HG03342 (cell line): ENCODE measurements at regions not wholly inside any gene's neighbourhood (a gene's known extent, or its start where the extent isn't known, plus 50 kb on each side); places are given as distances from the start of the nearest gene placed in this dataset.
"Not testable (repeated sequence)": the region's sequence is repeated elsewhere in the genome, so short reads cannot be mapped to it uniquely, and the experiment has no call there.

Experiments
- ATAC-seq: cut with Tn5 transposase; IDR thresholded peaks from one replicate; pipeline ENCODE4 v1.9.1; 2021; ENCODE audit warnings: mild to moderate bottlenecking, moderate library complexity; ENCODE audit not compliant: unreplicated experiment

GRCh38 chr6:113067612-113068275 lies 720.6 kb downstream of the RFPL4B start:
- no peak for ATAC-seq

- no peak for ATAC-seq
These were observed 721.4 kb downstream of the RFPL4B start for GRCh38 chr6:113068570-113068969.

- not testable (repeated sequence) for ATAC-seq
These were observed 723.6 kb downstream of the RFPL4B start for GRCh38 chr6:113070681-113071080.

GRCh38 chr6:113073611-113074191 lies 726.6 kb downstream of the RFPL4B start:
- ATAC-seq = no peak

- ATAC-seq = no peak
These were observed 729.0 kb downstream of the RFPL4B start for GRCh38 chr6:113076116-113076515.

GRCh38 chr6:113076816-113077215 lies 729.7 kb downstream of the RFPL4B start:
- ATAC-seq = no peak

GRCh38 chr6:113077794-113078193 lies 730.7 kb downstream of the RFPL4B start:
- ATAC-seq = no peak

GRCh38 chr6:113078791-113079190 lies 731.7 kb downstream of the RFPL4B start:
- ATAC-seq = no peak

GRCh38 chr6:113082745-113083144 lies 735.6 kb downstream of the RFPL4B start:
- ATAC-seq = no peak

GRCh38 chr6:113083947-113084346 lies 736.8 kb downstream of the RFPL4B start:
- no peak for ATAC-seq

GRCh38 chr6:113089056-113089455 lies 741.9 kb downstream of the RFPL4B start:
- ATAC-seq = no peak

- ATAC-seq = no peak
These were observed 745.7 kb downstream of the RFPL4B start for GRCh38 chr6:113092795-113093194.

- ATAC-seq = no peak
These were observed 747.6 kb downstream of the RFPL4B start for GRCh38 chr6:113094779-113095178.

GRCh38 chr6:113095841-113096240 lies 748.7 kb downstream of the RFPL4B start:
- no peak for ATAC-seq

GRCh38 chr6:113102761-113103160 lies 754.4 kb upstream of the MARCKS start:
- no peak for ATAC-seq

- ATAC-seq = no peak
These were observed 753.3 kb upstream of the MARCKS start for GRCh38 chr6:113103634-113104361.

- ATAC-seq = no peak
These were observed 752.6 kb upstream of the MARCKS start for GRCh38 chr6:113104541-113104940.

GRCh38 chr6:113104951-113105350 lies 752.2 kb upstream of the MARCKS start:
- no peak for ATAC-seq

- ATAC-seq = no peak
These were observed 746.9 kb upstream of the MARCKS start for GRCh38 chr6:113110211-113110610.

- no peak for ATAC-seq
These were observed 745.6 kb upstream of the MARCKS start for GRCh38 chr6:113111550-113111949.

- no peak for ATAC-seq
These were observed 745.1 kb upstream of the MARCKS start for GRCh38 chr6:113112086-113112485.

- no peak for ATAC-seq
These were observed 741.9 kb upstream of the MARCKS start for GRCh38 chr6:113115196-113115595.
